22Rv1 (cell line): ENCODE measurements at regions not wholly inside any gene's neighbourhood (a gene's known extent, or its start where the extent isn't known, plus 50 kb on each side); places are given as distances from the start of the nearest gene placed in this dataset.
A peak's percentile ranks its signal among the peaks of the same experiment; 100 is the strongest.

Experiments
- H3K27ac ChIP-seq: fragments of 450-650 bp; 2 replicates; pipeline ENCODE4 v1.5.1; 2017
- CTCF ChIP-seq: fragments of 450-650 bp; IDR thresholded peaks from 2 replicates; pipeline ENCODE4 v1.5.1; 2017; ENCODE audit warnings: mild to moderate bottlenecking
- ZFX ChIP-seq: fragments of 450-650 bp; IDR thresholded peaks from 2 replicates; pipeline ENCODE4 v1.6.1; 2017; ENCODE audit warnings: antibody characterized with exemption, borderline replicate concordance

- TF ChIP-seq ZFX (no peak), CTCF (no peak)
- no peak overlapping the region for H3K27ac ChIP-seq
These were observed 613.5 kb upstream of the EPHA6 start for GRCh38 chr3:96200897-96201296.

- H3K27ac ChIP-seq, result no peak overlapping the region
- no peak for TF ChIP-seq ZFX
- no peak for TF ChIP-seq CTCF
These were observed 612.9 kb upstream of the EPHA6 start for GRCh38 chr3:96201463-96201862.

- no peak overlapping the region for H3K27ac ChIP-seq
- TF ChIP-seq CTCF, result no peak
- no peak for TF ChIP-seq ZFX
These were observed 612.2 kb upstream of the EPHA6 start for GRCh38 chr3:96202181-96202580.

- no peak for TF ChIP-seq CTCF
- TF ChIP-seq ZFX, result no peak
- no peak overlapping the region for H3K27ac ChIP-seq
These were observed 604.7 kb upstream of the EPHA6 start for GRCh38 chr3:96209699-96210098.

GRCh38 chr3:96213393-96213792 lies 601.0 kb upstream of the EPHA6 start:
- no peak overlapping the region for H3K27ac ChIP-seq
- TF ChIP-seq CTCF (peak; percentile 50), ZFX (no peak)

- TF ChIP-seq ZFX (no peak), CTCF (no peak)
- no peak overlapping the region for H3K27ac ChIP-seq
These were observed 599.5 kb upstream of the EPHA6 start for GRCh38 chr3:96214941-96215340.

GRCh38 chr3:96225494-96225893 lies 588.9 kb upstream of the EPHA6 start:
- TF ChIP-seq CTCF (no peak), ZFX (no peak)
- H3K27ac ChIP-seq, result no peak overlapping the region
